ENCODE measurements at regions not wholly inside any gene's neighbourhood (a gene's known extent, or its start where the extent isn't known, plus 50 kb on each side); places are given as distances from the start of the nearest gene placed in this dataset.

GRCh38 chr12:13436696-13437391 lies 240.3 kb downstream of the EMP1 start:
- DNase-seq, result no peak
- no peak overlapping the region for H3K27ac Mint-ChIP-seq
- no peaks in the 10 kb centered on the region for H3K27me3 Mint-ChIP-seq (ENCODE audit: insufficient read depth)
- TF ChIP-seq CTCF (IDR thresholded peaks at IDR 0.05), result no peak
- peaks cover 8% of the 10 kb centered on the region for H3K9me3 Mint-ChIP-seq
- no peak overlapping the region for H3K4me3 Mint-ChIP-seq
- H3K4me1 Mint-ChIP-seq (ENCODE audit: low read depth), result no peaks in the 10 kb centered on the region
- H3K36me3 Mint-ChIP-seq (ENCODE audit: low read depth), result no peaks in the 10 kb centered on the region

GRCh38 chr12:13436182-13436581 lies 239.7 kb downstream of the EMP1 start:
- no peak overlapping the region for H3K27ac Mint-ChIP-seq
- no peak for DNase-seq
- peaks cover 8% of the 10 kb centered on the region for H3K9me3 Mint-ChIP-seq
- no peaks in the 10 kb centered on the region for H3K36me3 Mint-ChIP-seq (ENCODE audit: low read depth)
- H3K4me1 Mint-ChIP-seq (ENCODE audit: low read depth), result no peaks in the 10 kb centered on the region
- H3K27me3 Mint-ChIP-seq (ENCODE audit: insufficient read depth), result no peaks in the 10 kb centered on the region
- no peak overlapping the region for H3K4me3 Mint-ChIP-seq
- TF ChIP-seq CTCF (IDR thresholded peaks at IDR 0.05), result no peak

- no peaks in the 10 kb centered on the region for H3K36me3 Mint-ChIP-seq (ENCODE audit: low read depth)
- H3K27me3 Mint-ChIP-seq (ENCODE audit: insufficient read depth), result no peaks in the 10 kb centered on the region
- peaks cover 8% of the 10 kb centered on the region for H3K9me3 Mint-ChIP-seq
- no peak overlapping the region for H3K4me3 Mint-ChIP-seq
- H3K4me1 Mint-ChIP-seq (ENCODE audit: low read depth), result no peaks in the 10 kb centered on the region
- no peak for DNase-seq
- TF ChIP-seq CTCF (IDR thresholded peaks at IDR 0.05), result no peak
- no peak overlapping the region for H3K27ac Mint-ChIP-seq
These were observed 238.9 kb downstream of the EMP1 start for GRCh38 chr12:13435235-13435933.

- H3K4me3 Mint-ChIP-seq, result no peak overlapping the region
- H3K9me3 Mint-ChIP-seq, result peaks cover 8% of the 10 kb centered on the region
- peaks cover 3% of the 10 kb centered on the region for H3K27me3 Mint-ChIP-seq (ENCODE audit: insufficient read depth)
- H3K27ac Mint-ChIP-seq, result no peak overlapping the region
- DNase-seq, result no peak
- TF ChIP-seq CTCF (IDR thresholded peaks at IDR 0.05), result no peak
- no peaks in the 10 kb centered on the region for H3K36me3 Mint-ChIP-seq (ENCODE audit: low read depth)
- no peaks in the 10 kb centered on the region for H3K4me1 Mint-ChIP-seq (ENCODE audit: low read depth)
These were observed 237.2 kb downstream of the EMP1 start for GRCh38 chr12:13433768-13434167.

GRCh38 chr12:13431041-13431440 lies 234.5 kb downstream of the EMP1 start:
- Mint-ChIP-seq H3K4me3 (no peak overlapping the region), H3K9me3 (peaks cover 11% of the 10 kb centered on the region)

More at GRCh38 chr12:13431041-13431440, 234.5 kb downstream of the EMP1 start:
- no peak for DNase-seq
- Mint-ChIP-seq H3K27ac (no peak overlapping the region), H3K27me3 (ENCODE audit: insufficient read depth) (peaks cover 3% of the 10 kb centered on the region), H3K36me3 (ENCODE audit: low read depth) (no peaks in the 10 kb centered on the region), H3K4me1 (ENCODE audit: low read depth) (peaks cover 3% of the 10 kb centered on the region; the same call in 1 of the 2 replicates)
- no peak for TF ChIP-seq CTCF (IDR thresholded peaks at IDR 0.05)

Measured in HFFc6 (cell line).